ENCODE measurements at regions not wholly inside any gene's neighbourhood (a gene's known extent, or its start where the extent isn't known, plus 50 kb on each side); places are given as distances from the start of the nearest gene placed in this dataset.

DNA sequence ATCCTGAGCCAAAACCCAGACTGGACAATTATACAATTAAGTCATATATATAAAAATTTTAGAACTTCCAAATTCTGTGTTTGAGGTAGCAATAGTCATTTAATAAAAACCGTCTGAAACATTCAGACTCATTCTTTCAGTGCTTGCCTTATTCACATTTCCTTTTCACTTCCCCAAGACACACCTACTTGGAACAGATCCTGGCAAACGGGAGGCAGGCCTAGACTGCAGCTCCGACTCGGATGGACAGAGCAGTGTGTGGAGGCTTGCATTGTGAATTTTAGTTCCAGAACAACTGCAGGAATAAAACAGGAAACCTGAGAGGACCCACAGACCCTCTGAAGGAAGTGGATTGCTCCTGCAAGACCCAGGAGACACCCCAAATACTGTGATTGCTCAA, 341.4 kb downstream of the CNTN3 start:
- Mint-ChIP-seq H3K9me3 (ENCODE audit: unreplicated experiment) (peaks cover 10% of the 10 kb centered on the region), H3K27me3 (ENCODE audit: unreplicated experiment) (peaks cover 5% of the 10 kb centered on the region), H3K4me1 (ENCODE audit: unreplicated experiment) (no peaks in the 10 kb centered on the region), H3K27ac (ENCODE audit: unreplicated experiment) (no peak overlapping the region), H3K36me3 (ENCODE audit: unreplicated experiment) (no peaks in the 10 kb centered on the region), H3K4me3 (ENCODE audit: unreplicated experiment) (no peak overlapping the region)
- TF ChIP-seq, protein P1, sequence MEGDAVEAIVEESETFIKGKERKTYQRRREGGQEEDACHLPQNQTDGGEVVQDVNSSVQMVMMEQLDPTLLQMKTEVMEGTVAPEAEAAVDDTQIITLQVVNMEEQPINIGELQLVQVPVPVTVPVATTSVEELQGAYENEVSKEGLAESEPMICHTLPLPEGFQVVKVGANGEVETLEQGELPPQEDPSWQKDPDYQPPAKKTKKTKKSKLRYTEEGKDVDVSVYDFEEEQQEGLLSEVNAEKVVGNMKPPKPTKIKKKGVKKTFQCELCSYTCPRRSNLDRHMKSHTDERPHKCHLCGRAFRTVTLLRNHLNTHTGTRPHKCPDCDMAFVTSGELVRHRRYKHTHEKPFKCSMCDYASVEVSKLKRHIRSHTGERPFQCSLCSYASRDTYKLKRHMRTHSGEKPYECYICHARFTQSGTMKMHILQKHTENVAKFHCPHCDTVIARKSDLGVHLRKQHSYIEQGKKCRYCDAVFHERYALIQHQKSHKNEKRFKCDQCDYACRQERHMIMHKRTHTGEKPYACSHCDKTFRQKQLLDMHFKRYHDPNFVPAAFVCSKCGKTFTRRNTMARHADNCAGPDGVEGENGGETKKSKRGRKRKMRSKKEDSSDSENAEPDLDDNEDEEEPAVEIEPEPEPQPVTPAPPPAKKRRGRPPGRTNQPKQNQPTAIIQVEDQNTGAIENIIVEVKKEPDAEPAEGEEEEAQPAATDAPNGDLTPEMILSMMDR (IDR thresholded peaks at IDR 0.05), result no peak
- DNase-seq (ENCODE audit: extremely low spot score, unreplicated experiment), result no peak

DNA sequence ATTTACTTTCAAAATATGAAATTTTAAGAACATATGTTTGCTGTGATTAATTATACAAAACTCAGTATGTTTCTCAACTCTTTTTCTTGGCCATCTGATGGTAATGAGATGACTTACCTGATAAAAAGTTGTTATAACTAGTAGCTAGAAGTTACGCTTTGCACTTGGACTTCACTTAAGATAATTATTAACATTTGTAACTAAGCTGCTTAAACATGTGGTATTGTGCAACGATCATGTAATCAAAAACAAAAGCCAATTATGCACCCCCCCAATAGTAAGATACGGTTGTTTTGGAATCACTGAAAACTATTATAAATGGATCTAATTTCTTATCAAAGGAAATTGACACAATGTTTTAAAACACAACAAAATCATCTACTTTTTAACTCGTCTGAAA, 342.9 kb downstream of the CNTN3 start:
- H3K27me3 Mint-ChIP-seq (ENCODE audit: unreplicated experiment), result peaks cover 9% of the 10 kb centered on the region
- no peak overlapping the region for H3K4me3 Mint-ChIP-seq (ENCODE audit: unreplicated experiment)
- TF ChIP-seq, protein P1 (IDR thresholded peaks at IDR 0.05), result no peak
- H3K9me3 Mint-ChIP-seq (ENCODE audit: unreplicated experiment), result no peaks in the 10 kb centered on the region
- no peak for DNase-seq (ENCODE audit: extremely low spot score, unreplicated experiment)
- no peaks in the 10 kb centered on the region for H3K4me1 Mint-ChIP-seq (ENCODE audit: unreplicated experiment)
- H3K36me3 Mint-ChIP-seq (ENCODE audit: unreplicated experiment), result no peaks in the 10 kb centered on the region
- H3K27ac Mint-ChIP-seq (ENCODE audit: unreplicated experiment), result no peak overlapping the region

DNA sequence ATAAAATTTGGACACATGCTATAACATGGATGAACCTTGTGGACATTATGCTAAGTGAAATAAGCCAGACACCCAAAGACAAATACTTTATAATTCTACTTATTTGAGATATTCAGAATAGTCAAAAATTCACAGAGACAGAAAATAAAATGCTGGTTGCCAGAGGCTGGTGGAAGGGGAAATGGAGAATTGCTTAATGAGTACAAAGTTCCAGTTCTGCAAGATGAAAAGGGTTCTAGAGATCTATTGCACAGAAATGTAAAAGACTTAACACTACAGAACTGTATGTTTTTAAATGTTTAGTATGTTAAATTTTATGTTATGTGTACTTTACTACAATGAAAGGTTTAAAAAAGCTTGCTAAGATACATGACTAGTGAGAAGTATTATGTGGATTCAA, 344.8 kb downstream of the CNTN3 start:
- Mint-ChIP-seq H3K9me3 (ENCODE audit: unreplicated experiment) (no peaks in the 10 kb centered on the region), H3K4me1 (ENCODE audit: unreplicated experiment) (no peaks in the 10 kb centered on the region)
- TF ChIP-seq, protein P1 (IDR thresholded peaks at IDR 0.05), result no peak

DNA sequence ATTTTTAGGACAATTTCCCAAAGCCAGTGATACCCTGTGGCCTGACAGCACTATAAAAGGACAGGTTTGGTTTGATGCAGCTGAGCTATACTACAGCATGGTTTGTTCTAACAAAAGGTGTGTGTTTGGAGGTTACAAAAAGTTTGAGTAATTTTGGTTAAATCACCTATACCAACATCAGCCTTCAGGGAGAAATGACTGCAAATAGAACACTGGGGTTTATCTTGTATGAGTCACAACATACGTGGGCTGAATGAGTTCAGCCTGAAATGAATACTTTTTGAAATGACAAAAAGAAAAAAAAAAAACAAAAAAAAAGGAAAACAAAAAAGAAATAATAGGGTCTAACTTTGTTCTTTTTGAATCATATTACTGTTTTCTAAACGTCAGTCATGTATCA, 345.7 kb downstream of the CNTN3 start:
- no peak overlapping the region for H3K27ac Mint-ChIP-seq (ENCODE audit: unreplicated experiment)
- no peaks in the 10 kb centered on the region for H3K36me3 Mint-ChIP-seq (ENCODE audit: unreplicated experiment)
- TF ChIP-seq, protein P1 (IDR thresholded peaks at IDR 0.05), result no peak
- H3K9me3 Mint-ChIP-seq (ENCODE audit: unreplicated experiment), result no peaks in the 10 kb centered on the region
- H3K4me1 Mint-ChIP-seq (ENCODE audit: unreplicated experiment), result no peaks in the 10 kb centered on the region
- H3K4me3 Mint-ChIP-seq (ENCODE audit: unreplicated experiment), result no peak overlapping the region
- H3K27me3 Mint-ChIP-seq (ENCODE audit: unreplicated experiment), result peaks cover 11% of the 10 kb centered on the region
- no peak for DNase-seq (ENCODE audit: extremely low spot score, unreplicated experiment)

More for the DNA sequence above, 344.8 kb downstream of the CNTN3 start:
- Mint-ChIP-seq H3K27ac (ENCODE audit: unreplicated experiment) (no peak overlapping the region), H3K36me3 (ENCODE audit: unreplicated experiment) (no peaks in the 10 kb centered on the region), H3K27me3 (ENCODE audit: unreplicated experiment) (peaks cover 11% of the 10 kb centered on the region), H3K4me3 (ENCODE audit: unreplicated experiment) (no peak overlapping the region)
- no peak for DNase-seq (ENCODE audit: extremely low spot score, unreplicated experiment)

DNA sequence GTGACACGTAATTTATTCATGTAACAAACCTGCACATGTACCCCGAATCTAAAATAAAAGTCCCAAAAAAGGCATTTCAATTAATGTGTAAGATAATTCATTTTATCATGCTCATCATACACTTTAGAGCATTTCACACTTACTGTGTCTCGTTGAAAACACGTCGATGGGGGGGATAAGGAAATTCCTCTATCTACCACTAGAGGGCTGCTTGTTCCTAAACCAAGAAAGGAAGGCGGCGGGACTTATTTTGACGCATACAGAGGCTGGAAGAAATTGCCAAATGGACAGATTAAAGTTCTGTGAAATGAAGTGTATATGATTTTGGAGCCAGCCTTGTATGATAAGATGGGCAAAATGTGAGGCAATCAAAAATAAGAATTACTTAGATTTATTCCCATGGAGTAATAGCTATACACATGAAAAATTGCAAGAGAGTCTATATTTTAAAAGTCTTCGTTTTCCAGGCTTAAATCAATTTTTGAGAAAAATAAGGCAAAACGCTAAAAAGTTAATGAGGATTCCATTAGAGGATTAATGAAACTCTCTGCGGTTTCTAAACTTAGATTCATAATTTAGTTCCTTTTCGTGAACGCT, 346.8 kb downstream of the CNTN3 start:
- TF ChIP-seq, protein P1 (IDR thresholded peaks at IDR 0.05), result peak; percentile 80
- Mint-ChIP-seq H3K27me3 (ENCODE audit: unreplicated experiment) (peaks cover 11% of the 10 kb centered on the region), H3K9me3 (ENCODE audit: unreplicated experiment) (no peaks in the 10 kb centered on the region), H3K4me1 (ENCODE audit: unreplicated experiment) (no peaks in the 10 kb centered on the region), H3K36me3 (ENCODE audit: unreplicated experiment) (no peaks in the 10 kb centered on the region), H3K27ac (ENCODE audit: unreplicated experiment) (no peak overlapping the region), H3K4me3 (ENCODE audit: unreplicated experiment) (no peak overlapping the region)
- DNase-seq (ENCODE audit: extremely low spot score, unreplicated experiment), result no peak

Data from osteocyte (in vitro differentiated cells).